ENCODE measurements at regions not wholly inside any gene's neighbourhood (a gene's known extent, or its start where the extent isn't known, plus 50 kb on each side); places are given as distances from the start of the nearest gene placed in this dataset.

GRCh38 chr6:134523051-134523450, 205.1 kb upstream of the SGK1 start:
- no peak for TF ChIP-seq POLR2AphosphoS5 (IDR thresholded peaks at IDR 0.05)
- no peak for TF ChIP-seq CTCF (IDR thresholded peaks at IDR 0.05)
